HCT116 (cell line): ENCODE measurements at regions not wholly inside any gene's neighbourhood (a gene's known extent, or its start where the extent isn't known, plus 50 kb on each side); places are given as distances from the start of the nearest gene placed in this dataset.

ENCODE experiments used
- ATAC-seq: fragments of 200-7000 bp; cut with Tn5 transposase; 2 replicates; pipeline ENCODE4 v1.9.1; 2020; ENCODE audit warnings: mild to moderate bottlenecking, moderate library complexity
- BruUV-seq: library from RNA; stranded (reverse); fragments of 400-500 nt; replicated peaks from 2 replicates; lab custom pipeline; 2021; lab: Mats Ljungman, UMichigan
- CTCF ChIA-PET: fragments of 300-600 bp; sonication (Branson Sonifier 250); formaldehyde crosslinking; loops from one replicate; lab custom pipeline; 2021; ENCODE audit warnings: antibody characterized with exemption; lab: Charles Lee
- POLR2A ChIA-PET: fragments of 300-600, 350-600 bp; sonication (Branson Sonifier 250); formaldehyde crosslinking; loops from one replicate; lab custom pipeline; 2021; ENCODE audit warnings: antibody characterized with exemption; lab: Charles Lee
- RAD21 ChIA-PET, 2 experiments: fragments of 300-600 bp; sonication (Branson Sonifier 250); formaldehyde crosslinking; loops; one replicate each; lab custom pipeline; 2023; ENCODE audit warnings: low total read pairs in 2 of 2; ENCODE audit not compliant: uncharacterized antibody in 2 of 2, unreplicated experiment in 2 of 2, low non-redundant PET in 1 of 2; lab: Charles Lee
- DNase-seq: peaks from one replicate; pipeline ENCODE4 v3.0.0-alpha.2; 2010; ENCODE audit warnings: low read depth, low spot score
- H2AFZ ChIP-seq: fragments of 200-600 bp; shearing (Covaris generic), sonication (generic); 2 replicates; pipeline ENCODE4 v1.6.1; 2017; ENCODE audit warnings: low read depth, mixed run types, mixed read lengths, antibody characterized with exemption, low read length; ENCODE audit not compliant: poor library complexity, severe bottlenecking
- H3K27ac ChIP-seq: 2 replicates; pipeline ENCODE4 v1.5.1; 2012; ENCODE audit warnings: low read depth, low read length
- H3K27me3 ChIP-seq: fragments of 200-600 bp; sonication (generic); 2 replicates; pipeline ENCODE4 v1.6.1; 2016; ENCODE audit warnings: mixed run types, low read length, mixed read lengths; ENCODE audit not compliant: insufficient read depth
- H3K36me3 ChIP-seq, 2 experiments: fragments of 200-500 bp in 1 of 2; fragments of 200-600 bp in 1 of 2; sonication (Bioruptor generic) in 1 of 2; sonication (generic) in 1 of 2; 2 replicates each; pipeline versions ENCODE4 v1.5.1 to v1.6.1; 2014 to 2016; ENCODE audit warnings: low read length in 2 of 2, inconsistent platforms in 1 of 2, mixed read lengths in 1 of 2, mixed run types in 1 of 2; ENCODE audit not compliant: insufficient read depth in 2 of 2, control insufficient read depth in 1 of 2
- H3K4me1 ChIP-seq, 2 experiments: fragments of 200-600 bp in 1 of 2; sonication (generic) in 1 of 2; 2 replicates each; pipeline versions ENCODE4 v1.5.1 to v1.6.1; 2012 to 2017; ENCODE audit warnings: low read length in 2 of 2, inconsistent platforms in 1 of 2, mild to moderate bottlenecking in 1 of 2, mixed read lengths in 1 of 2, mixed run types in 1 of 2, moderate library complexity in 1 of 2; ENCODE audit not compliant: insufficient read depth in 2 of 2, control insufficient read depth in 1 of 2
- H3K4me2 ChIP-seq: fragments of 200-600 bp; sonication (generic); 2 replicates; pipeline ENCODE4 v1.6.1; 2017; ENCODE audit warnings: mixed run types, low read length, mixed read lengths
- H3K4me3 ChIP-seq, 2 experiments: fragments of 200-600 bp in 1 of 2; sonication (generic) in 1 of 2; replicated peaks in 1 of 2; 2 replicates each; pipeline ENCODE4 v1.5.1; 2011 to 2016; ENCODE audit warnings: low read length in 2 of 2, control low read depth in 1 of 2, low read depth in 1 of 2, mild to moderate bottlenecking in 1 of 2, mixed read lengths in 1 of 2, mixed run types in 1 of 2
- H3K79me2 ChIP-seq: fragments of 200-600 bp; sonication (generic); 2 replicates; pipeline ENCODE4 v1.6.1; 2017; ENCODE audit warnings: mild to moderate bottlenecking, mixed run types, low read length, moderate library complexity, mixed read lengths; ENCODE audit not compliant: insufficient read depth
- H3K9ac ChIP-seq: fragments of 200-600 bp; sonication (generic); 2 replicates; pipeline ENCODE4 v1.6.1; 2016; ENCODE audit warnings: low read length, mixed read lengths
- H3K9me2 ChIP-seq: fragments of 200-600 bp; sonication (generic), shearing (Covaris generic); 2 replicates; pipeline ENCODE4 v1.6.1; 2017; ENCODE audit warnings: mixed run types, mild to moderate bottlenecking, moderate library complexity; ENCODE audit not compliant: insufficient read depth
- H3K9me3 ChIP-seq, 2 experiments: fragments of 200-500 bp in 1 of 2; fragments of 200-600 bp in 1 of 2; sonication (Bioruptor generic) in 1 of 2; sonication (generic) in 1 of 2; 2 replicates each; pipeline ENCODE4 v1.6.1; 2014 to 2017; ENCODE audit warnings: low read length in 2 of 2, mixed read lengths in 2 of 2, inconsistent platforms in 1 of 2, low read depth in 1 of 2, mild to moderate bottlenecking in 1 of 2, mixed run types in 1 of 2, moderate library complexity in 1 of 2; ENCODE audit not compliant: control insufficient read depth in 1 of 2, insufficient read depth in 1 of 2
- H4K20me1 ChIP-seq: fragments of 200-600 bp; sonication (generic), shearing (Covaris generic); 2 replicates; pipeline ENCODE4 v1.6.1; 2017; ENCODE audit warnings: mixed run types, mild to moderate bottlenecking, moderate library complexity; ENCODE audit not compliant: insufficient read depth
- CEBPB ChIP-seq: IDR thresholded peaks from 2 replicates; pipeline ENCODE4 v1.6.1; 2012; ENCODE audit warnings: low read depth
- EGR1 ChIP-seq: IDR thresholded peaks from 2 replicates; pipeline ENCODE4 v1.6.1; 2012; ENCODE audit warnings: low read depth
- FOSL1 ChIP-seq: IDR thresholded peaks from 2 replicates; pipeline ENCODE4 v1.6.1; 2012; ENCODE audit warnings: low read depth
- POLR2A ChIP-seq: IDR thresholded peaks from 2 replicates; pipeline ENCODE4 v1.7.0; 2011; ENCODE audit warnings: borderline replicate concordance; ENCODE audit not compliant: insufficient read depth, insufficient read length; ENCODE audit errors: extremely low read depth
- RAD21 ChIP-seq: IDR thresholded peaks from 2 replicates; pipeline ENCODE4 v1.6.1; 2012; ENCODE audit warnings: low read depth, mild to moderate bottlenecking
- SIN3A ChIP-seq: IDR thresholded peaks from 2 replicates; pipeline ENCODE4 v1.6.1; 2012; ENCODE audit warnings: low read depth
- SP1 ChIP-seq: IDR thresholded peaks from 2 replicates; pipeline ENCODE4 v1.6.1; 2012; ENCODE audit warnings: low read depth
- SRF ChIP-seq: IDR thresholded peaks from 2 replicates; pipeline ENCODE4 v1.6.1; 2012; ENCODE audit warnings: low read depth
- ZNF274 ChIP-seq: fragments of 200-500 bp; sonication (Bioruptor generic); IDR thresholded peaks from 2 replicates; pipeline ENCODE4 v1.6.1; 2014; ENCODE audit warnings: mild to moderate bottlenecking, low read depth, low read length, inconsistent platforms
- intact Hi-C: fragments of 100-400 bp; cut with micrococcal nuclease; formaldehyde crosslinking; loops from 2 replicates; pipeline ENCODE4 v1.10.0; 2022
- TF ChIP-seq, protein P1 (sequence below): IDR thresholded peaks from 2 replicates; pipeline ENCODE4 v1.6.1; 2012
- TF ChIP-seq, protein P2 (sequence below): IDR thresholded peaks from 2 replicates; pipeline ENCODE4 v1.6.1; 2012; ENCODE audit warnings: low read depth
- TF ChIP-seq, protein P3 (sequence below): IDR thresholded peaks from 2 replicates; pipeline ENCODE4 v1.6.1; 2011; ENCODE audit warnings: mild to moderate bottlenecking, low read length, moderate library complexity; ENCODE audit not compliant: insufficient replicate concordance; ENCODE audit errors: extremely low read depth

GRCh38 chr3:176399193-176399592 is 798.1 kb downstream of the TBL1XR1 start:
- intact Hi-C loops = no loop called here
- TF ChIP-seq RAD21 = no peak
- TF ChIP-seq EGR1 = no peak
- TF ChIP-seq SP1 = no peak
- no peak for TF ChIP-seq POLR2A
- no peak for TF ChIP-seq FOSL1
- TF ChIP-seq, protein P1, sequence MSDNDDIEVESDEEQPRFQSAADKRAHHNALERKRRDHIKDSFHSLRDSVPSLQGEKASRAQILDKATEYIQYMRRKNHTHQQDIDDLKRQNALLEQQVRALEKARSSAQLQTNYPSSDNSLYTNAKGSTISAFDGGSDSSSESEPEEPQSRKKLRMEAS = no peak
- TF ChIP-seq, protein P2, sequence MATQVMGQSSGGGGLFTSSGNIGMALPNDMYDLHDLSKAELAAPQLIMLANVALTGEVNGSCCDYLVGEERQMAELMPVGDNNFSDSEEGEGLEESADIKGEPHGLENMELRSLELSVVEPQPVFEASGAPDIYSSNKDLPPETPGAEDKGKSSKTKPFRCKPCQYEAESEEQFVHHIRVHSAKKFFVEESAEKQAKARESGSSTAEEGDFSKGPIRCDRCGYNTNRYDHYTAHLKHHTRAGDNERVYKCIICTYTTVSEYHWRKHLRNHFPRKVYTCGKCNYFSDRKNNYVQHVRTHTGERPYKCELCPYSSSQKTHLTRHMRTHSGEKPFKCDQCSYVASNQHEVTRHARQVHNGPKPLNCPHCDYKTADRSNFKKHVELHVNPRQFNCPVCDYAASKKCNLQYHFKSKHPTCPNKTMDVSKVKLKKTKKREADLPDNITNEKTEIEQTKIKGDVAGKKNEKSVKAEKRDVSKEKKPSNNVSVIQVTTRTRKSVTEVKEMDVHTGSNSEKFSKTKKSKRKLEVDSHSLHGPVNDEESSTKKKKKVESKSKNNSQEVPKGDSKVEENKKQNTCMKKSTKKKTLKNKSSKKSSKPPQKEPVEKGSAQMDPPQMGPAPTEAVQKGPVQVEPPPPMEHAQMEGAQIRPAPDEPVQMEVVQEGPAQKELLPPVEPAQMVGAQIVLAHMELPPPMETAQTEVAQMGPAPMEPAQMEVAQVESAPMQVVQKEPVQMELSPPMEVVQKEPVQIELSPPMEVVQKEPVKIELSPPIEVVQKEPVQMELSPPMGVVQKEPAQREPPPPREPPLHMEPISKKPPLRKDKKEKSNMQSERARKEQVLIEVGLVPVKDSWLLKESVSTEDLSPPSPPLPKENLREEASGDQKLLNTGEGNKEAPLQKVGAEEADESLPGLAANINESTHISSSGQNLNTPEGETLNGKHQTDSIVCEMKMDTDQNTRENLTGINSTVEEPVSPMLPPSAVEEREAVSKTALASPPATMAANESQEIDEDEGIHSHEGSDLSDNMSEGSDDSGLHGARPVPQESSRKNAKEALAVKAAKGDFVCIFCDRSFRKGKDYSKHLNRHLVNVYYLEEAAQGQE = no peak
- no peak for TF ChIP-seq ZNF274
- no peak for TF ChIP-seq SRF
- TF ChIP-seq, protein P3, sequence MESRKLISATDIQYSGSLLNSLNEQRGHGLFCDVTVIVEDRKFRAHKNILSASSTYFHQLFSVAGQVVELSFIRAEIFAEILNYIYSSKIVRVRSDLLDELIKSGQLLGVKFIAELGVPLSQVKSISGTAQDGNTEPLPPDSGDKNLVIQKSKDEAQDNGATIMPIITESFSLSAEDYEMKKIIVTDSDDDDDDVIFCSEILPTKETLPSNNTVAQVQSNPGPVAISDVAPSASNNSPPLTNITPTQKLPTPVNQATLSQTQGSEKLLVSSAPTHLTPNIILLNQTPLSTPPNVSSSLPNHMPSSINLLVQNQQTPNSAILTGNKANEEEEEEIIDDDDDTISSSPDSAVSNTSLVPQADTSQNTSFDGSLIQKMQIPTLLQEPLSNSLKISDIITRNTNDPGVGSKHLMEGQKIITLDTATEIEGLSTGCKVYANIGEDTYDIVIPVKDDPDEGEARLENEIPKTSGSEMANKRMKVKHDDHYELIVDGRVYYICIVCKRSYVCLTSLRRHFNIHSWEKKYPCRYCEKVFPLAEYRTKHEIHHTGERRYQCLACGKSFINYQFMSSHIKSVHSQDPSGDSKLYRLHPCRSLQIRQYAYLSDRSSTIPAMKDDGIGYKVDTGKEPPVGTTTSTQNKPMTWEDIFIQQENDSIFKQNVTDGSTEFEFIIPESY = no peak
- TF ChIP-seq CEBPB = no peak
- no peak for TF ChIP-seq SIN3A
- TF ChIP-seq, all 23 proteins: peak for 0
- no peak for DNase-seq
- Histone ChIP-seq H4K20me1 (no peaks in the 10 kb centered on the region), H3K9me2 (no peaks in the 10 kb centered on the region), H3K9me3 (0 out of 4 replicates have a peak, but pooled peaks cover 0 to 3% of the 10 kb centered on the region in 2 experiments), H3K79me2 (no peaks in the 10 kb centered on the region), H3K9ac (no peak overlapping the region), H3K36me3 (no peaks in the 10 kb centered on the region), H3K27me3 (no peaks in the 10 kb centered on the region), H3K4me1 (no peaks in the 10 kb centered on the region), H3K27ac (no peak overlapping the region), H3K4me2 (no peak overlapping the region), H2AFZ (no peak overlapping the region), H3K4me3 (no peak overlapping the region)
- no TSS peak for BruUV-seq
- no peak for ATAC-seq
- CTCF ChIA-PET = no interaction called here
- RAD21 ChIA-PET = no interaction called here
- POLR2A ChIA-PET = no interaction called here
